ES-I3 (cell line): ENCODE measurements at regions not wholly inside any gene's neighbourhood (a gene's known extent, or its start where the extent isn't known, plus 50 kb on each side); places are given as distances from the start of the nearest gene placed in this dataset.

Source experiments
- H3K36me3 ChIP-seq: 2 replicates; pipeline ENCODE4 v1.6.1; 2013; ENCODE audit warnings: mild to moderate bottlenecking, low read length, control low read depth, moderate library complexity; ENCODE audit not compliant: insufficient read depth
- H3K4me1 ChIP-seq: 2 replicates; pipeline ENCODE4 v1.6.1; 2013; ENCODE audit warnings: mild to moderate bottlenecking, control low read depth, low read length; ENCODE audit not compliant: insufficient read depth
- H3K9ac ChIP-seq: 2 replicates; pipeline ENCODE4 v1.6.1; 2013; ENCODE audit warnings: low read depth, mild to moderate bottlenecking, low read length, moderate library complexity
- H3K9me3 ChIP-seq: 2 replicates; pipeline ENCODE4 v1.6.1; 2013; ENCODE audit warnings: mild to moderate bottlenecking, low read length, moderate library complexity; ENCODE audit not compliant: control insufficient read depth, insufficient read depth

- H3K9me3 ChIP-seq, result peaks cover 6% of the 10 kb centered on the region; the same call in 1 of the 2 replicates
- no peaks in the 10 kb centered on the region for H3K4me1 ChIP-seq
- H3K36me3 ChIP-seq, result no peaks in the 10 kb centered on the region
- H3K9ac ChIP-seq, result no peak overlapping the region
These were observed 557.2 kb upstream of the ISX start for GRCh38 chr22:34508797-34509196.

DNA sequence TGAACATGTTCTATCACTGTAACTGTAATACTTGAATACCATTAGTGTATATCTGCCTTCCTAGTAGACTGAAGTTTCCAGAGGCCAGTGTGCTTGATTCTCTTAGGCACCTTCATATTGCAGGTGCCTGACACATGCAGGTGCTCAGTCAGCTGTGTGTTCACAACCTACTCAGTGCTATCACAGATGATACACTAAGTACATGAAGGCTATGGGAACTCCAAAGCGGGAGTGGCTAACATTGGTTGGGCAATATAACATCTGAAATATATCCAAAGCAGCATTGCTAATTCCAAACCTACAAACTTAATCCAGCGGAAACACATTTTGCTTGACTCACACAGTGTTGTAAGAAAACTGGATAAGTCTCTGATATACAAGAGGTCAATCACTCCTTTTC, 539.3 kb upstream of the ISX start:
- no peaks in the 10 kb centered on the region for H3K36me3 ChIP-seq
- H3K9ac ChIP-seq, result no peak overlapping the region
- H3K4me1 ChIP-seq, result no peaks in the 10 kb centered on the region
- H3K9me3 ChIP-seq, result no peaks in the 10 kb centered on the region

GRCh38 chr22:34534101-34534500, 531.9 kb upstream of the ISX start:
- no peaks in the 10 kb centered on the region for H3K36me3 ChIP-seq
- H3K9ac ChIP-seq, result no peak overlapping the region

GRCh38 chr22:34567367-34567766, 498.6 kb upstream of the ISX start:
- Histone ChIP-seq H3K36me3 (no peaks in the 10 kb centered on the region), H3K9ac (no peak overlapping the region), H3K4me1 (0 out of 2 replicates have a peak, but pooled peaks cover 5% of the 10 kb centered on the region), H3K9me3 (no peaks in the 10 kb centered on the region; the same call in 1 of the 2 replicates)

More at GRCh38 chr22:34534101-34534500, 531.9 kb upstream of the ISX start:
- no peaks in the 10 kb centered on the region for H3K9me3 ChIP-seq
- no peaks in the 10 kb centered on the region for H3K4me1 ChIP-seq

GRCh38 chr22:34570408-34570807, 495.6 kb upstream of the ISX start:
- H3K36me3 ChIP-seq, result no peaks in the 10 kb centered on the region
- H3K9me3 ChIP-seq, result no peaks in the 10 kb centered on the region; the same call in 1 of the 2 replicates
- no peaks in the 10 kb centered on the region for H3K4me1 ChIP-seq
- no peak overlapping the region for H3K9ac ChIP-seq

DNA sequence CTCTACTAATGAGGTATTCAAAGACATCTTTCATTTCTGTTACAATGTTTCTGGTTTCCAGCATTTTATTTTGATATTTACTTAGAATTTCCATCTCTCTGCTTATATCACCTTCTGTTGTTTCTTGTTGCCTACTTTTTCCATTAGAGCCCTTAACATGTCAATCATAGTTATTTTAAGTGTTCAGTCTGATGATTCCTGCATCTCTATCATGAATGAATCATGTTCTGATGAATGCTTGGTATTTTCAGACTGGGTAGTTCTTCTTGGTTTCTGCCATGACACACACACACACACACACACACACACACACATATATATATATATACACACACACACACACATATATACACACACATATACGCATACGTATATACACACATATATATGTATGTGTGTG, 486.4 kb upstream of the ISX start:
- Histone ChIP-seq H3K9ac (no peak overlapping the region), H3K36me3 (no peaks in the 10 kb centered on the region), H3K4me1 (no peaks in the 10 kb centered on the region), H3K9me3 (no peaks in the 10 kb centered on the region)

DNA sequence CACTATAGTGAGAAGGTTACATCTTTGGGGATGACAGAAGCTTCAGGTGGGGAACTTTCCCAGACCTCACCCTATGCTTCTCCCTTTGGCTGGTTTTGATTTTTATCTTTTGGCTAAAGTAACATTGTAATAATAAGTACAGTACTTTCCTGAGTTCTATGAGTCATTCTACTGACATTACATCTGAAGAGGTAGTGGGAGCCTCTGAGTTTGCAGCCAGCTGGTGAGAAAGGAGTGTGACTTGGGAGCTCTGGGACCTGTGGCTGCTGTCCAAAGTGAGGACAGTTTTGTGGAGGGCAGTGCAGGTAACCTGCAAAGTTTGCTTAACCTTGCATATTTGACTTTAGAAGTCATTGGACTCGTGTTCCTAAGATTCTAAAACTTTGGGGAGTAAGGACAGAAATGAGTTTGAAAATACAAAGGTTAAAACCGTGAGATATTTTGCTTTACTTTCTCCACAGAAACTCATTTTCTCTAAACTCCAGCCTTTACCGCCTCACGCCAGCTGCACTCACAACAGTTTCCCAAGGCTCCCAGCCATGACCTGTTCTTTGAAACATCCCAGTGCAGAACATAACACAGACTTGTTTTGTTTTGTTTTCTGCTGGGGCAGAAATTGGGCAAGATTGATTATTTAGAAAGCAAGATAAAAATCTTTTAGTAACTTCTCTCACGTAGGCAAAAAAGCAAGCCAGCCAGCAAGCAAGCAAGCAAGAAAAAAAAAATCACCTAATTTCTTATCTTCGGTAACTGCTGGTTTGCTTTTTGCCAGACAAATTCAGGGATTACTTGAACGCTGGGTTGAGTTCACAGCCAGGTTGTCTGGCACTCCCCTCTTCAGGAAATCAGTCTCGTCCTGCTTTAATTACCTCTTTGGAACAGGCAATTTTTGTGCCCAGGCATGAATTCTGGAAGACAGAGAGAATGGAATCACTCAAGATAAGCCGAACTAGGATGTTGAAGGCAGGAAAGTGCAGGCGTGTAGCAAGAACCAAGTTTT, 478.3 kb upstream of the ISX start:
- Histone ChIP-seq H3K9ac (no peak overlapping the region), H3K4me1 (peaks cover 11% of the 10 kb centered on the region), H3K9me3 (no peaks in the 10 kb centered on the region), H3K36me3 (no peaks in the 10 kb centered on the region)

DNA sequence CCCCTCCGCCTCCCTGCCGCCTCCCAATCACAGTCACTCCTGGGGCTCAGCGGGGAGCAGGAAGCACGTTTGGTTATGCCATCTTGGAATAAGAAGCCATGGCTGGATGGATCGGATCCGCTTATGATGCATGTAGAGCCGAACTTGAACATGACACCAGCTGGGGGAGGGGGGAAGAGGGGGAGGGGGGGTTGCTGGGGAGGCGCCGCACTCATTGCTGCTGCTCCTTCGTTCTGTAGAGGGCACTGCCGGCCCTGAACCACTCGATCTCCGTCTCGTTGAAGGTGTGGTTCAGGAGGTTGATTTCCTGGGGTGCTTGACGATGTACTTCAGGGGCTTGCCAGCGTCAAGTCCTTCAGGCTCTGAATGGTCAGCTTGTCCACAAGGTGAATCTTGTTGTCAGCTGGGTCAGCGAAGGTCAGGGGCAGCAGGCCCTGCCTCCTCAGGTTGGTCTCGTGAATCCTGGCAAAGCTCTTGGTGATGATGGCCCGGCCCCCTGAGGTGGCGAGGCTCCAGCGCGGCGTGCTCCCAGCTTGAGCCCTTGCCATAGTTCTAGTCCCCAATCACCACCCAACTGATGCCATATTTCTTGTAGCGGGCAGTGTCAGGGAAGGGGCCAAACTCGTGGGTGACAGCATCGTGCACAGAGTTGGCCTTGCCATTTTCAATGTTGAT, 476.9 kb upstream of the ISX start:
- no peaks in the 10 kb centered on the region for H3K9me3 ChIP-seq
- H3K36me3 ChIP-seq, result no peaks in the 10 kb centered on the region
- peaks cover 11% of the 10 kb centered on the region for H3K4me1 ChIP-seq
- no peak overlapping the region for H3K9ac ChIP-seq

DNA sequence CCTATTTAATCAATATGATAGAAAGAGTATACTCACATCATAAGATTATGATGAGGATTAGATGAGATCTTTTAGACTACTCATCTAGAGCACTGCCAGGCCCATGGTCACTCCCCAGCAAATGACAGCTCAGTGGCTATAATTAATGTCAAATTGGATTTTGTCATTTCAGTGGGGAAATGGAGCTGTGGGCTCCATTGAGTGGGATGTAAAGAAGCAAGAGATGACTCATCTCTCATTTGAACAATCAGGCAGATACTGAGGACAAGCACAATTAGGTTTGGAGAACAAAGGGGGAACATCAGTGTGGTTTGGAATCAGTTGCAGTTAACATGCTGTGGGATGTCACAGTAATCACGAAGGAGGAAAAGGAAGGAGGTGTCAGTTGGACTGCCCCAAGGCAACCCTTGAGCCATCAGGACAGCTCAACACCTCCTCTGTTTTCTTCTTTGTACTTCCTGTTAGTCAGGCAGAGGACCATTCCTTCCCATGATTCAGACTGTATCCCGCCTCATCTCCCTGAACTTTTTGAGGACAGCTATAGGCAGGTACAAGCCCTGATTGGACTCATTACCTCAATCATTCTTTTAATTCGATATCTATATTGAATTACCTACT, 473.7 kb upstream of the ISX start:
- no peak overlapping the region for H3K9ac ChIP-seq
- no peaks in the 10 kb centered on the region for H3K36me3 ChIP-seq
- H3K9me3 ChIP-seq, result no peaks in the 10 kb centered on the region
- peaks cover 11% of the 10 kb centered on the region for H3K4me1 ChIP-seq

DNA sequence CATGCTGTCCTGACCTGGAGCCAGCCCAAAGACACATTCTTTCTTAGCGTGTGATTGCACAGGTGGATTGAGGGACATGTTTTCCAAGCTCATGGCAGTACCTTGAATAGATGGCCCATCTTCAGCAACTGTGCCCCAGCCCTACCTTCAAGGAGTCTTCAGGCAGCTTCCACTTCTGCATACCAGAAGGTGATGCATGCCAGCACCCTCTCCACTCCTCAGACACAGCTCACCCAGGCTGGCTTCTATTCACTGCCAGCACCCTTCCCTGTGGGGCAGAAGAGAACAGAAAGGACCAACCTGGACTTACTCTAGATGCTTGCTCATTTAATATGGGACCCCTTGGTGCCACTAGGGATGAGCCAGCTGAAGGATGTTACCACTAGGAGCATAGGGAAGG, 466.4 kb upstream of the ISX start:
- no peak overlapping the region for H3K9ac ChIP-seq
- H3K4me1 ChIP-seq, result no peaks in the 10 kb centered on the region
- H3K36me3 ChIP-seq, result no peaks in the 10 kb centered on the region
- no peaks in the 10 kb centered on the region for H3K9me3 ChIP-seq

GRCh38 chr22:34604312-34604711, 461.6 kb upstream of the ISX start:
- H3K9ac ChIP-seq, result no peak overlapping the region
- H3K9me3 ChIP-seq, result no peaks in the 10 kb centered on the region
- no peaks in the 10 kb centered on the region for H3K4me1 ChIP-seq
- no peaks in the 10 kb centered on the region for H3K36me3 ChIP-seq

DNA sequence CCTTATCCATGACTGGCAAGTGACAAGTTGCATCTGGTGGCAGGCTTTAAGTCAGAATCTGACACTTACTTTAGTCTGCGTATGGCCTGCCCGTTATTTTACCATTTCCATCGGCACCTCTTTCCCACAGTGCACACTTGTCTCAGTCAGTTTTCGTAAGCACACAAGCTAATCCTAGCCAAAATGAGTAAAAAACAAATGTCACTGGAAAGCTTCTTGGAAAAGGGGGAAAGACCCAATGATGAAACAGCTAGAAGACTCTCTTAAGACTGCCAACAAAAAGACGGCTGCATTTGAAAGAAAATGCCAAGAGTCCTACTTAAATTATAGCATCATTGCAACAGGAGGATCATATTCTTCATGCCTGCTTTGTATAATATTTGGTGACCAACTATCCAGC, 457.9 kb upstream of the ISX start:
- Histone ChIP-seq H3K4me1 (no peaks in the 10 kb centered on the region), H3K9me3 (no peaks in the 10 kb centered on the region), H3K36me3 (no peaks in the 10 kb centered on the region)

GRCh38 chr22:34608540-34609115, 457.3 kb upstream of the ISX start:
- no peaks in the 10 kb centered on the region for H3K4me1 ChIP-seq
- no peak overlapping the region for H3K9ac ChIP-seq
- no peaks in the 10 kb centered on the region for H3K9me3 ChIP-seq
- H3K36me3 ChIP-seq, result no peaks in the 10 kb centered on the region

More for the DNA sequence above, 457.9 kb upstream of the ISX start:
- no peak overlapping the region for H3K9ac ChIP-seq

DNA sequence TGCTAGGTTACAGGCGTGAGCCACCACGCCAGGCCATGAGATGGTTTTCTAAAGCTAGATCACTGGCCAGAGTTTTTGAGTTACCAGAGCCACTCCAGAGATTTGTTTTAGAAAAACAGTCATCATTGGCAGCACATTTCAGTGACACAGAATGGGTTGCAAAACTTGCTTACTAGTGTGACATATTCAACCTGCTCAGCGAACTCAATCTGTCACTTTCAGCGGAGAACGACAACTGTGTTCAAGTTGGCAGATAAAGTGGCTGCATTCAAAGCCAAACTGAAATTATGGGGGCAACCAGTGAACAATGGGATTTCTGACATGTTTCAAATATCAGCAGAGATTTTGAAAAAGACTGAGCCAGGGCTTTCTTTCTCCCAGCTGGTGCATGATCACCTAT, 456.3 kb upstream of the ISX start:
- no peaks in the 10 kb centered on the region for H3K36me3 ChIP-seq
- H3K9ac ChIP-seq, result no peak overlapping the region

More for the DNA sequence above, 456.3 kb upstream of the ISX start:
- Histone ChIP-seq H3K9me3 (no peaks in the 10 kb centered on the region), H3K4me1 (no peaks in the 10 kb centered on the region)
